Left hindlimb (tissue), 1 donor: ENCODE measurements at regions not wholly inside any gene's neighbourhood (a gene's known extent, or its start where the extent isn't known, plus 50 kb on each side); places are given as distances from the start of the nearest gene placed in this dataset.
"Not testable (repeated sequence)": the region's sequence is repeated elsewhere in the genome, so short reads cannot be mapped to it uniquely, and the experiment has no call there.

Source experiments
- DNase-seq: peaks from one replicate; pipeline ENCODE4 v3.0.0-alpha.2; 2018

DNA sequence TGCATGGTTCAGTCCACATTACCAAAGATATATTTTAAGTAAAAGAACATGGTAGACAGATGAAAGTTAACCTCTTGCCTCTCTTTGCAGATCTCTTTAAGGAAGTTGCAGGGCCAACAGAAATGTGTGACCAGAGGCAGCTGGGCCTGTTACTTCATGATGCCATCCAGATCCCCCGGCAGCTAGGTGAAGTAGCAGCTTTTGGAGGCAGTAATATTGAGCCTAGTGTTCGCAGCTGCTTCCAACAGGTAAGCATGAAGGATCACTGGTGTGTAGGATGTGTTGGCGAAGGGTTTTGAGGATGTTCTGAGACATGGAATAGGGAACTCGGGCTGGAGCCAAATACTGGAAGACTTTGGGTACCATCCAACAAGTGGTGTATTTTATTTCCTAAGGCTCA lies 508.6 kb downstream of the UTRN start:
- DNase-seq = no peak

DNA sequence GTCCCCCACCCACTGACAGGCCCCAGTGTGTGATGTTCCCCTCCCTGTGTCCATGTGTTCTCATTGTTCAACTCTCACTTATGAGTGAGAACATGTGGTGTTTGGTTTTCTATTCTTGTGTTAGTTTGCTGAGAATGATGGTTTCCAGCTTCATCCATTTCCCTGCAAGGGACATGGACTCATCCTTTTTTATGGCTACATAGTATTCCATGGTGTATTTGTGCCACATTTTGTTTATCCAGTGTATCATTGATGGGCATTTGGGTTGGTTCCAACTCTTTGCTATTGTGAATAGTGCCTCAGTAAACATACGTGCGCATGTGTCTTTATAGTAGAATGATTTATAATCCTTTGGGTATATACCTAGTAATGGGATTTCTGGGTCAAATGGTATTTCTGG lies 509.9 kb downstream of the UTRN start:
- not testable (repeated sequence) for DNase-seq

DNA sequence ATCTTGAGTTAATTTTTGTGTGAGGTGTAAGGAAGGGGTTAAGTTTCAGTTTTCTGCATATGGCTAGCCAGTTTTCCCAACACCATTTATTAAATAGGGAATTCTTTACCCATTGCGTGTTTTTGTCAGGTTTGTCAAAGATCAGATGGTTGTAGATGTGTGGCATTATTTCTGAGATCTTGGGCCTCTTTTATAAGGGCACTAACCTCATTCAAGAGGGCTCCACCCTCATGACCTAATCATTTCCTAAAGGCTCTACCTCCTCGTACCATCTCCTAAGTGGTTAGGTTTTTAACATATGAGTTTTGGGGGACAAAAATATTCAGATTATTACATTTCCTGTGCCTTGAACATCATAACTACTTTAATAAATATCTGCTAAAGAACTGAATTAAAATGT lies 510.9 kb downstream of the UTRN start:
- DNase-seq = no peak

DNA sequence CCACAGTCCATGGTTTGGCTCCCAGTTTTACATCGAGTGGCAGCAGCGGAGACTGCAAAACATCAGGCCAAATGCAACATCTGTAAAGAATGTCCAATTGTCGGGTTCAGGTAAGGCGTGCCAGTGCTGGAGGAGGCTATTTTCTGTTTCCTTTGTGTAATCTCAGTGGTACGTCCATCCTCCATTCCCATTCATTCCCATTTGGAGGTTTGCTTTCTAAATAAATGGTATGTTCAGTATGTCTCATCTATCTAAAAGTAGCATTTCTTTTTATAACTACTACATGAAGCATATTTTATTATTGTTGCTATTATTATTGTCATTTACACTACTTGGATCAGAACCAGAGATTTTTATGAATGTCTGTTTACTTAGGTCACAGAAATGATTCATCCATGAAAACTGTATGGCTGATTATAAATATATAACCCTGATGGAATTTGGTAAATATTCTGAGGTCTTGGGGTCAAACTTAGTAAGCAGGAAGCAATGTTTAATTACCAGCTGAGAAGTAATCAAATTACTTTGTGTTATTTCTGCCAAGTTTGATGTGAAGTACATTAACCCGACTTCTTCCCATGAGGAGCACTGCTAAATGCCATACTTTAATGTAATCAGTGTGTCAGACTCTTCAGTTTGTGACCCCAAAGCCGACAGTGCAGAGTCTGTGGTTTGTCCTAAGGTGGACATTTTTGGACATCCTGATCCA lies 512.9 kb downstream of the UTRN start:
- DNase-seq = no peak

DNA sequence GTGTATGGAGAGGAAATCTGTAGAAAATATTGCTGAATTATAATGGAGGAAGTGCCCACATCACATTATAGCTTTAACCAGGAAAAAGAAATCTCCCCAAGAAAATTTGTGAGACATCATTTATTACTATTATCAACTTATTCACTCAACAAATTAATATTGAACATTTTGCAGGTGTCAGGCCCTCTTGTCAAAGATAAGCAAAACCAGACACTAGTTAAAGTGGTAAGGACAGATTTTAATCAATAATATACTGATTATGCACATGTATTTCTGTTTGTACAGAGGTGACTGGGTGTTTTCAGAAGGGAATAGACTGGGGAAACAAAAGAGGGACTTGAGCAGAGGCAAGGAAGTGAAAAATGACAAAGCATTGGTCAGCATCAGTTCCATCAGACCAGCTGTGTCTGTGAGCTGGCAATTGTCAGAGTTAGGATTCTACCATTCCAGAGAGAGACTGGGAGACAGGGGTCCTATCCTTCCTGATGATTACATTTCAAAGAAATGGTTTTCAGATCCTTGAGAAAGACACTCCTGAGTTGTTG lies 519.2 kb downstream of the UTRN start:
- DNase-seq = no peak

DNA sequence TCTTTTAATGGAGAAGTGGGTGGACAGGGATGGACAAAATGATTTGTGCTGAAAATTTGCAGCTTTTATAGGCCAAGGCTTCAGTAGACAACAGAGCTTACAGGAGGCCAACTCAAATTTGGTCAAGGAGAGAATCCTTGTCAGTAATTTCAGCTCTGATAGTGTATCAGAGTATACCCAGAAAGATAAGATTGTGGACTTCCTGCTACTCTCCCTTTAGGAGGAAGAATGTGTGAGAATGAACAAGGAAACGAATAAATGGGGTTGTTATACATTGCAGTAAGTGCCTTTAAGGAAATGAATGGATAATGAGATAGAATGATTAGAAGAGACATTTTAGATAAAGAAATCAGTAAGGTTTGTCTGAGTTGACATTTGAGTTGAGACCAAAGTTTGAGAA lies 519.9 kb downstream of the UTRN start:
- no peak for DNase-seq

DNA sequence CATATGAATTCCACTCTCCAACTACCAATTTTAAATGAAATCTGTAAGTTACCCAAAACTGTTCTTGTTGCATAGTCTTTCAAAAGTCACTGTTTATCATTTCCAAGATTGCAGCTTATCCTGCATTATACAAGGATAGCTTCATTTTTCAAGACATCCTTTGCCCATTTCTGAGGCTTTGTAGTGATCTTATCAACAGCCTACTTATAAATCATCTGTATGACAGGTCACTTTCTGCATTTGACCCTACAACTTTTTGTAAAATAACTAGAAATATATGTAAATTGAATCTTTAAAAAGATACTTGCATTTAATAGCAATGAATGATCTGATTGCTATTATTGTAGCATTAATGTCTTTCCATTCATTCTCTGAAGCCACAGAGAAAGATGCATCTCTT lies 521.1 kb downstream of the UTRN start:
- no peak for DNase-seq

DNA sequence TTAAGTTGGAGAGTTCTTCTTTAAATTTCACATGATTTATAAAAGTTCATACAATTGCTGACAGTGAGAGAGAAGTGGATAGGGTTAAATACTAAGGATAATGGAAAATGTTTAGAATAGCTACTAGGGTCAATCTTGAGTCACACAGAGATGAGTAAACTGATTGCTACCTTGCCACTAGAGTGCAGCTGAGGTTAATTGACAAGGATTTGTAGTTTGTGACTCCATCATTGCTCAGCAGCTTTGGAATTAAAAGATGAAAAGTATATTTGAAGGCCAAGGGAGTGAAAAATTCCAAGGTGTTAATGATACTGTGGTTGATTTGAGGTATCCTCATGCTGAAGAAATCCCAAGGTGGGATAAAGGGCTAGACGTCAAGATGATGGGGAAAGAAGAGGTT lies 524.0 kb downstream of the UTRN start:
- no peak for DNase-seq

DNA sequence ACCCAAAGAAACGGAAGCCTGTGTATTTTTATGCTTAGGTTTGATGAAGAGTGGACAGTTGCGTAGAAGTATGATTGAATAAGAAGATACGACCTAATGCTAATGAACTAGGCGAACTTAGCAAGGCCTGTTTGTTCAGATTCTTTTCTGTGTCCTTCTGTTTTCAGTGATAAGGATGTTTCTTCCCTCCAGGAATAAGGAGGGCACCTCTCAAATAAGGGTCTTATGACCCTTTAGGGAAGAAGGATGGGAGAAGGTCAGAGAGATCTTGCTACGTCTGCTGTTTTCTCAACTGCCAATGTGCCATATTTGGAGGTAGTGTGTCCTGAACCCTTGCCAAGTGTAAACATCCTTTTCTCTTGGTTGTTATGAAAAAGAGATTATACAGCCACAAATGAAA lies 524.8 kb downstream of the UTRN start:
- no peak for DNase-seq

DNA sequence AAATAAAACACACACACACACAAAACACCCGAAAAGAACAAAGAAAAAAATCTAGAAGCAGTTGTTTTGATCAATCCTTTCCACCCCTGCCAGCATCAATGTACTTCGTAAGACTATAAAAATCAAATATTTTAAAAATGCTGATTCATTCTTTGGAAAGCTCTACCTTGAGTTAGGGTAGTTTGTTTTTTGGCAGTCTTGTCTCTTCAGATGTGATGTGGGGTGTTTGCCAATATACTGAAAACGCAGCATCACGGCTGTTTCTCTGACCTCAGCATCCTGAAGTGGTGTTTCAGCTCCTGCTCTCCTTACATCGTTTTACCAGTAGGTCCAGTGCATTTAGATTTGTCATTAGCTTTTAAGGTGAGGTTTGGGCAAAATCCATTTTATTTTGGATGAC lies 526.0 kb downstream of the UTRN start:
- DNase-seq = no peak

DNA sequence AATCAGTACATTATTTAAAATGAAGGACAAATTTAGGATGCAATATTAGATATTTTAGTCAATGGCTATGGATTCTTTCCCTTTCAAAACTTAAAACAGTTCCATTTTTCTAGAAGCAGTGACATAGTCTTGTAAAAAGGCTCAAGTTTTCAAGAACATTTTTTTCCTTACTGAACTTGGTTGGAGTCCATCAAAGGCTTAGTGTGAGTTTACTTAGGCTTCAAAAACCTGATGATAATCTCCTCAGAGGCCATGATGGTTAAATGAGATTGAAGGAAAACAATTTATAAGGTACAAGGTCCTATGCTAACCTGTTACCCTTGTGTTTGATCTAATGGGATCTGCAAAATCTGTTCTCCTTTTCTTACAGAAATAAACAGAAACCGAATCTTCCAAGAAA lies 531.8 kb downstream of the UTRN start:
- no peak for DNase-seq

DNA sequence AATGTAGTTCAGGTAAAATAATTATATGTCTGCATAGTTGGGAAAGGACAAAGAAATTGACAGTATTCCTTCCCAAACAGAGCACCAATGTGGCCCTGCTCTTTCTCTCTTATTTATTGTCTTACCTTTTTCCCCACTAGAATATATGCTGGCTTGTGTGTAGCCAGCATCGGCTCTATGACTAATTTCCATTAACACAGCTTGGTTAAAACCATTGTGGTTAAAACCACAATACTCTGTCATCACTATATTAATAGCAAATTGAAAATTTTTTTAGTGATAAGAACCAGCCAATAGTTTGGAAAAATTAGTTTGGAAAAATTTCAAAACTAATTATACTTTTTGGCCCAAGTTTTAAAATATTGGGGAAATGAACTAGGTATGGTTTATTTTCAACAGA lies 535.1 kb downstream of the UTRN start:
- DNase-seq = no peak

DNA sequence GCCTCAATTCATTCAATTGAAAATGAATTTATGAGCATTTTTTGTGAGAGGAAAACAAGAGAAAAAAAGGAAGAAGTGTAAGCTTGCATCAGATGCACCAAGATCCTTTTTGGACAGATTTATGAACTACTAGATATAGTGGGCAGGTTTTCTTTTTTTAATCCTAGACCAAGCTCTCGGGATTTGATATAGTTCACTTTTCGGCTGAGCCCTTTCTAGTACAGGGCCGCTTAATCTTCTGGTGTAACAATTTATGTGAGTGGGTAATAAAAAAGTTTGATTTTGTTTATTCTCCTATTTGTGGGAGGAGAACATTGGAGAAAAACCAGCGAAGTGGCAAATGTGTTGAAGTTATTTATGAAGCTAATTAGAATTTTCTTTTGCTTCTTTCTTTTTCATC lies 538.0 kb downstream of the UTRN start:
- DNase-seq = no peak

DNA sequence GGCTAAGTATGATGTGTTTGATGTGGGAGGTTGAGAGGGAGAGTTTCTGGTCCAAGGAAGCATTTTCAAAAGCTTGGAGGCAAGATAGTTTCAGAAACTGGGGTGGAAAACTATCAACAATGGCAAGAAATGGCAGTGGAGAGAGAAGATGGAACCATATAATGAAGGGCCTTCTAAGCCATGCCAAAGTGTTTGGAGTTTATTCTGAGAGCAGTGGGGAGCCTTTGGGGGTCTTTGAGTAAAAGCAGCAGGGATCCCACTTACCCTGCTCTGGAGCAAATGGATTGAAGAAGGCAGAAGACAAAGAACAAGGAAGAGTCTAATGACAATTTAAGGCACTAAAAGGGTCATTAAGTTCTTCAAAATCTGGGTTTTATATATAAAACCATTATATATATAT lies 538.9 kb downstream of the UTRN start:
- DNase-seq = no peak

DNA sequence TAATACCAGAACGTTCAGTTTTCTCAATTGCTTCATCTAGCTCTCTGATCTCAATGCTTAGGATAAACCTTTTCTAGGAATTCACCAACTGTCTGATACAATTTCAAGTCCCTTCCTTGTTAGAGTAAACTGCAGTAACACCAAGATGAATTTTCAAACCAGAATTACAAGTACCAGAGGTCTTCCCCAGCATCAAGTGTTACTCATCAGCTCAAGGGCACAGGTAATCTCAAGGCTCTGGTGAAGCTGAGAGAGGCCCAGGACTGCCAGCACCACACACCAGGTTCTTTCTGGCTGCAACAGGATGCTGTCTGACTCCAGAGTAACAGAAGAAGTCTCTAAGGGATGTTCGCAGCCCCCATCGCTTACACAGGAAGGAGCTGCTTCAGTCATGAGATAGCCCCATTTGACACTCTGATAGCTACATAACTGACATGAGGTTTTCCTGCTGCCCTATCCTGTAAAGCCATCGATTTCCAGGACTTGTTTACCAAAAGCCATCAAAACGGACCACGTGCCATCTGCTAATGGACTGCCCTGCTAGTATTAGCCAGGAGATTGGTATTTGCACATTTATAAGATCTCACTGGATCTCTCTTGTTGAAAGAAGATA lies 549.4 kb downstream of the UTRN start:
- no peak for DNase-seq

DNA sequence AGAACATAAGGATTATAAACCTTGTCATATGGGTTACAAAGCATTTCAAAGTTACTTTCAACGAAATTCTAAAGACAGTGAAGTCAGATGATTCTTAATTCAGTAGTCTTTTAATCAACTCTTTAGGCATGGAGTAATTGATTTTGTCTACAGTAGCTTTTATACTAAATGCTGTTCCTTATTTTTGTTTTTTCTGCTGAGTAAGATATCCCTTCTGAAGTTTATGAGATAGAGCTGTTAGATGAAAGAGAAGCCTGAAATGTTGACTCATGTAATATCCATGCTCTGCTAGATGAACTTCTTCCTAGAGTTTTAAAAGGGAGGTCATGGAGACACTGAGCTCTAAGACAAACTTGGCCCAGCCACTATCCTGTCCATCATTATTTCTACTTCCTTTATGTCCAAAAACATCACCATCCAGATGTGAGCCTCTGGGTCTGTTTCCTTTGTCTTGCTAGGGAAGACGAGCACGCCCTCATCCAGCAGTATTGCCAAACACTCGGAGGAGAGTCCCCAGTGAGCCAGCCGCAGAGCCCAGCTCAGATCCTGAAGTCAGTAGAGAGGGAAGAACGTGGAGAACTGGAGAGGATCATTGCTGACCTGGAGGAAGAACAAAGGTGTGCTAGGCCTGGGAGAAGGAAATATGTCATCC lies 550.3 kb downstream of the UTRN start:
- peak; percentile 46 for DNase-seq

DNA sequence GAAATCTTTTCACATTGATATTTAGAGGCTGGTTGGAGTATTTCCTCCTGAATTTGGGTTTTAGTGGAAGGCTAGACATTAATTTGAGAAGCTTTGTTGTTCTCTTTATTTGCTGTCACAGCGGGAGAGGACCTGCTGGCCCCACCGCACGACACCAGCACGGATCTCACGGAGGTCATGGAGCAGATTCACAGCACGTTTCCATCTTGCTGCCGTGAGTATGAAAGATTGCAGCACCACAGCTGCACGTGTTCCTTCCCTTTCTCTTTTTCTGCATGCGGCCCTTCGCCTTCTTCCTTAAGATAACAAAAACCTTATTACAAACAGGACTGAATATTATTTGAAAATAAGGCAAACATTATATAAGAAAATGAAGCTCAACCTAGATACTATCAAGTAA lies 555.5 kb downstream of the UTRN start:
- DNase-seq = no peak

DNA sequence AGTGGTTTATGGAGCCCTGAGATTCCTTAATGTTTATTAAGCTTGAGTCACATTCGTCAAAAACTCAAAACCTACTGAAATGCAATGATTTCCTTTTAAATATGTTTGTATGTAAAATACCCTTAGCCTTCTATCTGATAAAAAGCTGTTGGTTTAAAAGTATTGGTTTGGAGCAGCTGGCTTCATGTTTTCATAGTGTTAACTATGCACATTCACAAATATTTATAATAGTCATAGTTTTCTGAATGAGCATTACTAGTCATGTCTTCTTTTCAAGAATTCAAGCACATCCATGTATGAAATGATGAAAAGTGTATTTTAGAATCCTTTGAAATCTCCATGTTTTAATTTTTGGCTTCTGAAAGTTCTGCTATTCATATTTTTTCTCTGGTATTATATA lies 558.6 kb downstream of the UTRN start:
- no peak for DNase-seq

DNA sequence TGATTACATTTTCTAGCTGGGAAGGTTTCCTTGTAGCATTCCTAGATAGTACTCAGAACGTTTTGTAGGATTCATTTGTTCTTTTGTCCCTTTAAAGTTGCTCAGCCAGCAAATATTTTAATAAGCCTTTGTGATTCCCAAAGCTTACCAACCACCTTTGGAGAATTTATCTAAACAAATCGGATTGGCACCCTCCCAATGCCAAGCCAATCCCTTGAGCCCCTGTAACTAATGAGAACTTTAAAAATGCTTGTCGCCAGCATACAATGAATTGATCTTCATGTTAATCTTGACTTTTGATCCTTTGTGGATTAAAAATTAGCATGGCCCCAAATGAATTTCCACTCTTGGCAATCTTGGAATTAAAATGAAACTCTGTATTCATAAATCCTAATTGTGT lies 559.5 kb downstream of the UTRN start:
- DNase-seq = no peak

DNA sequence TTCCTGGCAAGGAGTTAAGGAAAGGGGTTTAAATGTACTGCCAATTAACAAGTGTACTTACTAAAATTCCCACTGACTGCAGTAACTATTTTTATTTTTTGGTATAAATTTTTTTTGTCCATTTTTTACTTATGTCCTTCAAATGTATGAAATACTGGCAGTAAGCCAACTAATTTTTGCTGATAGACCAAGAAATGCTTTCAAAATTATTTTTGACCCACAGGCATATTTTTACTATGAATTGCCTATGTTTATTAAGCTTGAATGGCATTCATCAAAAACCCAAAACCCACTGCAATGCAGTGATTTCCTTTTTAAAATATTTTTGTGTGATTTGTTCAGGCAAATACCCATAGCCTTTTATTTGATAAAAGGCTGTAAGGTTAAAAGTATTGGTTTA lies 560.1 kb downstream of the UTRN start:
- DNase-seq = no peak

DNA sequence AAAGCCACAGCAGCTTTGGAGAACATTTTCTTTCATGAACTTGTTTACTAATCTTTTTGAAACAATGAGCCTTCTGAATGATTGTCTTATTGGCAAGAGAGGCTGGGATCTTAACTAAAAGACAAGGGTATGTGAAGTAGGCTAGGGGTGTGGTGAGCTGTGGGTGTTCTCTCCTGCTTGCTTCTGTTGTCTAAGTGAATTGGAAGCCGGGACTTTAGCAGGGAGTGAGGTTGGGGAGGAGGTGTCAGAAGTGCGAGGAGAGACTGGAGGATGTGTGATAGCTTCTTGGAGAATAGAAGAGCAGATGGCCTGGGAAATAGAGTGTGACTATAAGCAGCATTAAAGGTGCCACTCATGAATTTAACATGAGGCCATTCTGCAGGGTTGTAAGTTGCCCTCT lies 562.8 kb downstream of the UTRN start:
- DNase-seq = no peak

DNA sequence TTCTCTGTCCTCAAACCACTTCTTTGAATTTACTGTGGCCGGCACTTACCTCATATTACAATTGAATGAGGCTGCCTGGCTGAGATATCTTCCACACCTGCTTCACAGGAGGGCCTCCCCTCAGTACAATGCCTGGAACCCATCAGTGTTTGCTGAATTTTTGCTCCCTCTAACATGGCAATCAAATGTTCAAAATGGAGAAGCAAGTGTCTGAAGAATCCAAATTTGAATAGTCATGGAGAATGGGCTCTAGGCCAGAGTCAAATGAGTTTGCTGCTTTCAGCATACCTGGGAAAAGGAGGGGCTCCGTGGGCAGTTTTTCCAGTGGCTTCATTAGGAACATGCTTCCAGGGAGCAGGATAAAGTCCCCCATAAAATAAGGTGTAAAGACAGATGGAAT lies 564.8 kb downstream of the UTRN start:
- no peak for DNase-seq

DNA sequence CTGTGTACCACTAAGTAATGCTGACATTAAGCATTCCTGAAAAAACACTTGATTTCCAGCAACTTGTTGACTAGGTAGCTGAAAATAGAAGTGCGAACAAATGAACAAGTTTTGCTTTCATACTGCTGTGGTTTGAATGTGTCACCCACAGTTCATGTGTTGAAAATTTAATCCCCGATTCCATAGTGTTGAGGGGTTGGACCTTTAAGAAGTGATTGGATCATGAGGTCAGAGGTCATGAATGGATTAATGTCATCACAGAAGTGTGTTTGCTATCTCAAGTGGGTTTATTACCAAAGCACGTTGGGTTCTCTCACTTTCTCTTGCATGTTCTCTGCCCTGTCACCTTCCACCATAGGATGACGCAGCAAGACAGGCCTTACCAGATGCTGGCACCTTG lies 568.5 kb downstream of the UTRN start:
- no peak for DNase-seq

DNA sequence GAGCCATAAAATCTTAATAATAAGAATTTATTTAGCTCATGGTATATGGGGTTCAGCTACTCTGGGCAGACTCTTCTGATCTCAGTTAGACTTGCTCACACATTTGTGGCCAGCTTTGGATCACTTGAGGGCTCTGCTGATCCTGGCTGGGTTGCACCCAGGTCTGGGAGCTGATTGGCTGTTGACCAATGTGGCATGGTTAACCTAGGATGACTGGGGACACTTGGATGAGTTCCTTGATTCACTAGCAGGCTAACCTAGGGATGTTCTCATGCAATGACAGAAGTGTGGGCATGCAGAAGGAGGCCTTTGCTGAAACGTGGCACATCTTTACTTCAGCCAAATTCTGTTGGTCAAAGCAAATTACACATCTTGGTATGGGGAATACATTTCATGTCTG lies 569.5 kb downstream of the UTRN start:
- no peak for DNase-seq
